NAMALWA (cell line): ENCODE measurements at regions not wholly inside any gene's neighbourhood (a gene's known extent, or its start where the extent isn't known, plus 50 kb on each side); places are given as distances from the start of the nearest gene placed in this dataset.

Experiments
- DNase-seq: peaks from one replicate; pipeline ENCODE4 v3.0.0-alpha.2; 2015; ENCODE audit warnings: low spot score

DNA sequence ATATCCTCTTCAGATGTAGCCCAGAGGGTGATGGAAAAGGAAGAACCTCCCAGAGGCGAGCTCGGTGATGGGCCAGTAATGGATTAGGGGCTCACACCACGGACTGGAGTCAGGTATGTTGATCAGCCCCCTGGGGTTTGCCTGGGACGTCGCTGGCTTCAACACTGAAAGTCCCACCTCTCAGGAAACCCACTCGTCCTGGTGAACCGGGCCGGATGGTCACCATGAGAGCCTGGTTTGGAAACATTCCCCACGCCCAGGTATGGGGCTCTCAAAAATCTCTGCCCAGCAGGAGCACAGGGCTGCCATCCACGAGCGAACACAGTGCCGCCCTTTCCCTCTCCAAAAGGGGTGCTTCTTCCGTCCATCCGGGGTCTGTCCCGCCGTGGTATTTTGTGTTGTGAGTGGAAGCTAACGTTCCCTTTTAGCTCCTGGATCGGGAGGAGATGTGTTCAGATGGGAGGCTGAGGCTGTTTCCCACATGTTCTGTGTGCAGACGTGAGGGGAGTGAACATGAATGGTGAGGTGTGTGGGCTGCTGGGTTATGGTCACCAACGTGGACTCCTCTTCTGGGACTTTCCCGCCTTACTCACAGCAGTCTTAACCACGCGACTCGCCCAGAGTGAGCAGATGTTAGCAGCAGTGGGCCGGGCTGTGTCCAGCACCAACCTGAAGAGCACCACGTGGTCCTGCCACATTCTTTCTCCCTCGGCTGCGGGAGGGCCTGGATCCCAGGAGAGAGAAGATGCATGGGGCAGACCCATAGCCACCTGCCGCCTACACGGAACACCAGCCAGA is 139.2 kb downstream of the KIF26A start:
- DNase-seq = no peak

DNA sequence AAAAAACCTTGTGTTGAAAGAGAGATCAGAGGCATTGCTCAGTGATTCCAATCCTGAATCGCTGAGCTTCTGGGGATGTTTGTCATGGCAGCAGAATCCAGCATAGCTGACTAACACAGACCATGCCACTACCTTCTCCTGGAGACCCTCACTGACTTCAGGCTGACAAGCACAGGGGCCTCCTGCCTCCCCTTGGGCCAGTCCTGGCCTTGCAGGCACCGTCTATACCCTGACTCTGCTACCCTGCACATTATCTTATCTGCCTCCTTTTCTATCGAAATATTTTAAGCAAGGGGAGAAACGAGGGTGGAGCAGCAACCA is 139.8 kb downstream of the KIF26A start:
- no peak for DNase-seq

GRCh38 chr14:104280085-104280901 is 141.9 kb downstream of the KIF26A start:
- DNase-seq = no peak

- no peak for DNase-seq
Observed at GRCh38 chr14:104280902-104281767, 142.7 kb downstream of the KIF26A start.

- no peak for DNase-seq
Observed at GRCh38 chr14:104281768-104282301, 143.4 kb downstream of the KIF26A start.

DNA sequence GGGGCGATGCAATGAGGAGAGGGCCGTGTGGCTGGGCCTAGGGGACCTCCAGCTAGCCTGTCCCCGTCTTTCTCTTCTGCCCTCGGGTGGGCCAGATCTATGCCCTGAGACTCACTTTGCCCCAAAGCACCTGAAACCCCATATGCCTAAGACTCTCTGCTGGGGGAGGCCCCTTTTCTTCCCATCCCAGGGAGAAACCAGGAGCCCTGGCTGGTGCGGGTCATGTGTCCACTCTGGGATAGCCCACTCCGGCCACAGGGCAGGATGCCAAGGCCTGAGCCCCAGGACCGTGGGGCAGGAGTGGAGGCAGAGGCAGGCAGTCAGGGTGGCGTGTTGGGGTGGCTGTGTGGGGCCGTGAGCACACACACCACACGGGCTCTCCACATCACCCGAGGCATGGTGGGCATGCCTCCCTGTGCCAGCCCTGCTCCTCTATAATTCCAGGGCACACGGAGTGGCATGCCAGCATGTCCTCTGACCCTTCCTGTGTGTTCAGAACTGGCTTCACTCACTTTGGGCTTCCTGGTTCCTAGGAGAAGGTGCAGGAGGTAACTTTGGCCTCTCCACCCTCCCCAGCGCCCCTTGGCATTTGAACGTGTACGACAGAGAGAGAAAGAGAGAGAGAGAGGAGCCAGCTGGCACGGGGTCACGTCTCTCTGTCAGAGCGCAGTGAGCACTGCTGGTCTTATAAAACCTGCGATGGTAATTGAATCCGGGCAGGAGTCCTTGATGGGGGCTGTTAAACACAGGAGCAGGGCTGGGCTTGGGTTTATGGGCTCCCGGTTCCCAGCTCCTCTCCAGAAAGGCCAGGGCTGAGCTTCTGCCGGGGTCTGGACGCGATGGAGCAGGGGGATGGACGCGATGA is 144.2 kb downstream of the KIF26A start:
- DNase-seq = no peak

DNA sequence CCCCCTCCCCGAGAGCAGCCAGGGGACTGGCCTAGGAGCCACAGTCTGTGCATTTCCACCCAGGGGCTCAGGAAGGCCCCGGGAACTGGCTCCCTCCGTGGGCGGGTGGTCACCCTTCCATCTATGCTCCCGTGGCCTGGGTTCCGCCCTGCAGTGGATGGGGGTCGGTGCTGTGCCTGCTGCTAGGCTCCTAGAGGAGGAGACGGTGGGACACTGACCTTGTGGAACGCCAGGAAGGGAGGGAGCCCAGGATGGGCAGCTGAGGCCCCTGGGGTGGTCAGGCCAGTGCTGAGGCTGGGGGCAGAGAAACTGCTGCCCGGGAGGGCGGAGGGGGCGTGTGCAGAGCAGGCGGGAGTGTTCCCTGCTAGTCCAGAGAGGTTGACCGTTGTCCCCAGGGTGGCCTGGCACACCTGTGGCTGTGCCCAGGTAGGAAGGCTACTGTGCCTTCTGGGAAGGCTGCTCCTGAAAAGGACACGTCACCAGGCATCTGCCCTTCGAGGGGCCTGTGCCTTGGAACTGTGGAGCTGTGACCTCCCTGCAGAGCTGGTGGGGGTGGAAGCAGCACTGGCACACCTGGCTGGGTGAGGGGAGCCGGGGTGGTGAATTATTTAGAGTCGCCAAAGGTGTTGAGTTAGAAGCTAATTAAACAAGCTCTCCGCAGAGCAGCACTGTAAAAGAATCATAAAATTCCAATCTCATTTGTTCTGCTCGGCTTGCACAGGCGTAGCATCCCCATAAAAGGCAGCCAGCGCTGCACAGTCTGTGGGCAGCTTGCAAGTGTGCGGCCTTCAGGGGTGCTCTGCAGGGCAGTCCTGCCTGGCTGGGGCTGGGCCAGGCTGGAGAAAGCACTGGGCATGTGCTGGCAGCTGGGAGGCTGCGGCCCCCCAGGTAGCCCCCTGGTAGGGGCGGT is 145.1 kb downstream of the KIF26A start:
- no peak for DNase-seq

- no peak for DNase-seq
Observed at GRCh38 chr14:104284107-104284592, 145.8 kb downstream of the KIF26A start.

GRCh38 chr14:104284636-104285507 is 146.5 kb downstream of the KIF26A start:
- no peak for DNase-seq

DNA sequence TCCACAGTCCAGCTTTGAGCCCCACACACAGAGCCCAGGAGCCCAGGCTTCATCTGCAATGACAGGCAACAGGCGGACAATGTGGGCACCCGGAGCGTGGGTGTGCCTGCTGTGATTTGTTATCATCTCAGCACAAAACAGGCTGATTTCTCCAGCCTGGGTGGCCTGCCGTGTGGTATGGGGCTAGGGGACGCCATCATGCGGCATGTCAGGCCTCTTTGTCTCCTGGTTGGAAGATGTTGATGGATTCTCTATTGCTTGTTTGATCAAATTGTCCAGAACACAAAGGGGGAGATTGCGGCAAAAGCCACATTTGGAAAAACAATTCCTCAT is 147.1 kb downstream of the KIF26A start:
- no peak for DNase-seq

DNA sequence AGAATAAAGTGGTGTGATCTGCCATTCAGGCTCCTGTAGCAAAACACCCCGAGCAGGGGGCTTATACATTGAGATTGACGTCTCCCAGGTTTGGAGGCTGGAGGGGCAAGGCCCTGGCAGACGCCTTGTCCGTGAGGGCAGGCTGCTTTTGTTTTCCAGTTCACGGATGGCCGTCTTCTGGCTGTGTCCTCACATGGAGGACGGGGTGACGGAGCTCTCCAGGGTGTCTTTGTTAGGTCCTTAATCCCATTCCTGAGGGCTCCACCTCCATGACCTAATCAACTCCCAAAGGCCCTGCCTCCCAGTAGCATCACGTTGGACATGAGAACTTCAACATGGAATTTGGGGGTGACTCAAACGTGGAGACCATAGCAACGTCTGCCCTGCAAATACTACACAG is 147.7 kb downstream of the KIF26A start:
- DNase-seq = no peak

- no peak for DNase-seq
Observed at GRCh38 chr14:104286496-104286895, 148.1 kb downstream of the KIF26A start.

DNA sequence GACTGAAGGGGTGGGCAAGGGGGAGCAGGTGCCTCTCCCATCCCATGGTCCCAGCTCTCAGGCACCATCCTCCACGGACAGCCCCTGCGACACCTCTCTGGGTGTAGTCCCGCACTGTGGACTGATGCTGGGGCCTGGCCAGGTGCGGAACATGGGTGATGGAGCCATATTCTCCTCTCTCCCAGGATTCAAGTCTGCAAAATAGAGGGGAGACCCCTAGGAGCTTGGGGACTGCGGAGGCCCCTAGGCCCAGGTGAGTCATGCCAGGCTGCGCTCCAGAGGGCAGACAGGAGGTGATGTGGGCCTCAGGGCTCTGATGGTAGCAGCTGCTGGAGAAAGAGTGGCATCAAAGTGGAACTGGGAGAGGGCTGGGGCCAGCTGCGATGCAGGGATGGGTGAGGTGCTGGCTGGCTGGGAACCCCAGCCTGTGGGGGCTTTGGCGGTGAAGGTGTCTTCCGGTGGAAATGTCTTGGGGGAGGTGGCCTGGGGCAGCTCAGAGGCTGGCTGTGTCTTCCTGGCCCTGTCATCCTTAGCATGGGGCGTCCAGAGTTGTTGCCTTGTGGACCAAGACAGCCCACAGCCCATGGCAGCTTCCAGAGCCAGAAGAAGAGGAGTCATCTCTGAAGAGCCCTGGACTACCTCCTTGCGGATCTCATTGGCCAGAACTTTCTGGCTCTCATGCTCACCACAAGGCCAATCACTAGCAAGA is 149.1 kb downstream of the KIF26A start:
- no peak for DNase-seq

- no peak for DNase-seq
Observed at GRCh38 chr14:104288272-104288671, 149.9 kb downstream of the KIF26A start.

DNA sequence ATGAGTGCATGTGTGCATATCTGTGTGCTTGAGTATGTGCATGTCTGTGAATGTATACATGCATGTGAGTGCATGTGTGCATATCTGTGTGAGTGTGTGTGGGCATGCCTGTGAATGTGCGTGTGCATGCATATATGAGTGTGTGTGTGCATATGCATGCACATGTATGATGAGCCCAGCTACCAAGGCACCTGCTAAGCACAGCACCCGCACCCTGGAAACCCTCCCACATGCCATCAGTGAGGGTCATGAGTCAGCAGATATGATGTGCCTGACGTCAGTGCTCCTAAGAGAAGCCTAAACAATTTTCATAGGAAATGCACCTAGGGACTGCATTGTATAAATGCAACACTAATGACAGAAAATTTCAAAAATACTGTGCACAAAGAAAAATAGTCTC is 151.1 kb downstream of the KIF26A start:
- DNase-seq = no peak

DNA sequence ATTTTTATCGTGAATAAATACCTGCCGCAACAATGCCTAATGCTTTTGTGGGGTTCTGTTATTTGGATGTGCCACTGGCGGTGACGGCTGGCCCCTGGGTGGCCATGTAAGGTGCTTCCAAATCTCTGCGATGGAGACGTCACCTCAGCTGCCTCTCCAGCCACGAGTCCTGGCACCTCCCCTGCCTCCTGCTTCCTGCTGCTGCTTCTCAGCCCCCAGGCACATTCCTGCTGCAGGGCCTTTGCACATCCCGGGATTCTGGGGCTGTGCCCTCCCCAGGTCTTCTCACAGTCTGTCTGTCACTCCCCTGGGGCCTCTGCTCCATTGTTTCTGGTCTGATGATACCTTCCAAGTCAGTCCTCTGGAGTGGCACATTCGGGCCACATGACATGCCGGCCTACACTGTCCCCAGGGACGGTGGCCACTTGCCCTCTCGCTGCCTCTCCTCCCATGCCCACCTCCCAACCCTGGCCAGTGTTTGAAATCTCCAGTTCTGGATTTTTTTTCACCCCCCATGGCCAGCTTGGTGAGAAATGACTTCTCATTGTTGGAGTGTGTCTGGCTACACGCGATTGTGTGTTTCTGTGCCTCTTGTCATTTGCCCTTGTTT is 151.8 kb downstream of the KIF26A start:
- no peak for DNase-seq

- no peak for DNase-seq
Observed at GRCh38 chr14:104290756-104291122, 152.4 kb downstream of the KIF26A start.
